Neural crest cell (in vitro differentiated cells): ENCODE measurements at regions not wholly inside any gene's neighbourhood (a gene's known extent, or its start where the extent isn't known, plus 50 kb on each side); places are given as distances from the start of the nearest gene placed in this dataset.

Source experiments
- DNase-seq: peaks from one replicate; pipeline ENCODE4 v3.0.0; 2021; ENCODE audit warnings: low read depth, mixed read lengths, low spot score
- H3K27ac Mint-ChIP-seq: one replicate; pipeline ENCODE4 v1.8.0; 2021; ENCODE audit warnings: mild to moderate bottlenecking, mixed read lengths; ENCODE audit not compliant: unreplicated experiment
- H3K27me3 Mint-ChIP-seq: 2 replicates; pipeline ENCODE4 v1.8.0; 2021; ENCODE audit warnings: low read depth, mild to moderate bottlenecking, mixed read lengths
- H3K36me3 Mint-ChIP-seq: 2 replicates; pipeline ENCODE4 v1.8.0; 2021; ENCODE audit warnings: low read depth, mild to moderate bottlenecking, mixed read lengths
- H3K4me1 Mint-ChIP-seq: 2 replicates; pipeline ENCODE4 v1.8.0; 2021; ENCODE audit warnings: mixed read lengths
- H3K4me3 Mint-ChIP-seq: one replicate; pipeline ENCODE4 v1.8.0; 2021; ENCODE audit warnings: mild to moderate bottlenecking, mixed read lengths
- H3K9me3 Mint-ChIP-seq: 2 replicates; pipeline ENCODE4 v1.8.0; 2021; ENCODE audit warnings: mixed read lengths
- TF ChIP-seq, protein P1 (sequence below): fragments of 200-600 bp; sonication (generic); conservative IDR thresholded peaks from 2 replicates; pipeline ENCODE4 v1.5.0; 2021; ENCODE audit warnings: antibody characterized with exemption, mild to moderate bottlenecking

DNA sequence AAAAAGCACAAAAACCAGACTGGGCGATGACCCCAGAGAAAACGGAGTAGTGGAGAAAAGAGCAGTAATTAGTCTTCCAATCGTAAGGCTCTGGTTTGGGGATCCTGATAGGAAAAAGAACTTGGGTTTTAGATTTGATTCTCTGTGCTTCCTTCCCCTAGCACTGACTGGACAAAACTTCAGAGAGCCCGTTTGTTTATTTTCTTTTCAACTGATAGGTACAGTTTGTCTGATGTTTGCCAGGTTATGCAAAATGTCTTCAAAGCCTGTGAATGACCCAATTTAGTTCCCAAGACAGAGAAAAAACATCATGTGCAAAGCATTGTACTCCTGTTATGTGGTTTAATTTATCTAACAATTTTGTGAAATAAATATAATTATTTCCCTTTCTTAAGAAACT is 151.1 kb upstream of the COX10 start:
- no peak overlapping the region for H3K4me3 Mint-ChIP-seq
- H3K4me1 Mint-ChIP-seq, result peaks cover 18% of the 10 kb centered on the region
- DNase-seq, result no peak
- no peaks in the 10 kb centered on the region for H3K27me3 Mint-ChIP-seq
- TF ChIP-seq, protein P1, sequence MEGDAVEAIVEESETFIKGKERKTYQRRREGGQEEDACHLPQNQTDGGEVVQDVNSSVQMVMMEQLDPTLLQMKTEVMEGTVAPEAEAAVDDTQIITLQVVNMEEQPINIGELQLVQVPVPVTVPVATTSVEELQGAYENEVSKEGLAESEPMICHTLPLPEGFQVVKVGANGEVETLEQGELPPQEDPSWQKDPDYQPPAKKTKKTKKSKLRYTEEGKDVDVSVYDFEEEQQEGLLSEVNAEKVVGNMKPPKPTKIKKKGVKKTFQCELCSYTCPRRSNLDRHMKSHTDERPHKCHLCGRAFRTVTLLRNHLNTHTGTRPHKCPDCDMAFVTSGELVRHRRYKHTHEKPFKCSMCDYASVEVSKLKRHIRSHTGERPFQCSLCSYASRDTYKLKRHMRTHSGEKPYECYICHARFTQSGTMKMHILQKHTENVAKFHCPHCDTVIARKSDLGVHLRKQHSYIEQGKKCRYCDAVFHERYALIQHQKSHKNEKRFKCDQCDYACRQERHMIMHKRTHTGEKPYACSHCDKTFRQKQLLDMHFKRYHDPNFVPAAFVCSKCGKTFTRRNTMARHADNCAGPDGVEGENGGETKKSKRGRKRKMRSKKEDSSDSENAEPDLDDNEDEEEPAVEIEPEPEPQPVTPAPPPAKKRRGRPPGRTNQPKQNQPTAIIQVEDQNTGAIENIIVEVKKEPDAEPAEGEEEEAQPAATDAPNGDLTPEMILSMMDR, result no peak
- H3K27ac Mint-ChIP-seq, result no peak overlapping the region
- no peaks in the 10 kb centered on the region for H3K9me3 Mint-ChIP-seq
- peaks cover 6% of the 10 kb centered on the region for H3K36me3 Mint-ChIP-seq

DNA sequence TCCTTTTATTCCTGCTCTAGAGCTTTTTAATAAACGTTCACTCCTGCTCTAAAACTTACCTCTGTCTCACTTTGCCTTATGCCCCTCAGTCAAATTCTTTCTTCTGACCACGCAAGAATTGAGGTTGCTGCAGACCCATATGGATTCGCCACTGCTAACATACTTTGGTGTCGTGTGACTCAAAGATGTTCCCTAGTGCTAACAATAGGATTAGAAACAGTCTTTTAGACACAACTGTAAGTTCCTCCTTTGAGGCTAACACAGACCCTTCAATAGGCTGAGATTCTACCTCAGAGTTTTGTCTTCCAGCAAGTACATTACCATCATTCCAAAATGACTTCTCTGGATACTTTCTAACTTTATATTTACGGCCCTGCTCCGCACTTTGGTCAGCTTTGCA is 149.5 kb upstream of the COX10 start:
- DNase-seq, result no peak
- Mint-ChIP-seq H3K4me1 (peaks cover 18% of the 10 kb centered on the region), H3K27me3 (no peaks in the 10 kb centered on the region), H3K9me3 (no peaks in the 10 kb centered on the region), H3K4me3 (no peak overlapping the region), H3K36me3 (peaks cover 6% of the 10 kb centered on the region), H3K27ac (no peak overlapping the region)
- TF ChIP-seq, protein P1, result no peak

DNA sequence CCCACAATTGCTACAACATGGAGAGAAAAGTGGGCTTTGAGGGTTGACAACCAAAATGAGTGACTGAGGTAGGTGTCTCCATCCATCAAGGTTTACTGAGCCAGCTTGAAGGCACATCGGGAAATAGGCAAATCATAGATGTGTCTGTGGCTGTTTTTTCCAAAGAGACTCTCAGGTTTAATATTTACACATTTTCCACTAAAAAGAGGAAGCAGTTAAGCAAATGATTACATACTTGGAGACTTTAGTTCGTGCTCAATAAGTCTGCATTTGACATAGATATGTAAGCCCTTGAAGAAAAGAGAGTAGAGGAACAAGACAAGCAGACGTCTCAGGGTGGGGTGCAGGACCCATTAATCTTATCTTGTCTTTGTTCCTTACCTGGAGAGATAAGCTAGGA is 148.9 kb upstream of the COX10 start:
- H3K4me1 Mint-ChIP-seq, result peaks cover 18% of the 10 kb centered on the region
- no peak overlapping the region for H3K27ac Mint-ChIP-seq
- peaks cover 3% of the 10 kb centered on the region for H3K36me3 Mint-ChIP-seq

DNA sequence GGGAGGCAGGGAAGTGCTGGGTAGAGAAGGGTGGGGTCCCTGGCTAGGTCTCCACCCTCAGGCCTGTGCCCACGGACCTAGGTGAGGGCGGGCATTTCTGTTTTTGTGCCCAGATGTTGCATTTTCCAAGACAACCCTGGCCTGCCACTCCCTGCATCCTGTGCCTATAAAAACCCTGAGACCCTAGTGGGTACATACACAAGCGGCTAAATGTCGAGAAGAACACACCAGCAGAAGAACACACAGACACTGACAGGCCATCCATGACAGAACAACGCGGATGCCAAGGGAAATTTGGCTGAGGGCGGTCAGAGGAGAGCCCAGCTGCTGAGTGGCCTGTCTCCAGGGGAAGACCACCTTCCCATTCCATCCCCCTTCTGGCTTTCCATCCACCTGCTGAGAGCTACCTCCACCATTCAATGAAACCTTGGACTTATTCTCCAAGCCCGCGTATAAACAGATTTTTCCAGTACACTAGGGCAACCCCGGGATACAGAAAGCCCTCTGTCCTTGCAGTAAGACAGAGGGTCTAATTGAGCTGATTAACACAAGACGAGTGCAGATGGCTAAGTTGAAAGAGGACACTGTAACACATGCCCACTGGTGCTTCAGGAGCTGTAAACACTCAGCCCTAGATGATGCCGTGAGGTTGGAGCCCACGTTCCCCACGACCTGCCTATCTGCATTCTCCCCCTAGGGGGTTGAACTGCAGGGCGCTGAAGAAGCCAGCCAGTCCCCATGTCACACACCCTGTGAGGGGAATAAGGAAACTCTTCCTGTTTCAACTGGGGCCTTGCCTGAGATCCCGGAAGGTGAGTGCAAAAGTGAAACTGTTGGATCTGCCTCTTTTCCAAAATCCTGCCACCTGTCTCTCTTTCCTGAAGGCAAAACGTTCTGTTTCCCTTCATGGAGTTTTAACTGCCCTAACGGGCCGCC is 147.2 kb upstream of the COX10 start:
- no peak for DNase-seq
- TF ChIP-seq, protein P1, result no peak
- peaks cover 16% of the 10 kb centered on the region for H3K4me1 Mint-ChIP-seq
- H3K27ac Mint-ChIP-seq, result peak overlapping the region; percentile 52
- H3K36me3 Mint-ChIP-seq, result no peaks in the 10 kb centered on the region
- no peaks in the 10 kb centered on the region for H3K9me3 Mint-ChIP-seq
- no peaks in the 10 kb centered on the region for H3K27me3 Mint-ChIP-seq
- no peak overlapping the region for H3K4me3 Mint-ChIP-seq

More for the DNA sequence above, 148.9 kb upstream of the COX10 start:
- no peak overlapping the region for H3K4me3 Mint-ChIP-seq
- no peaks in the 10 kb centered on the region for H3K9me3 Mint-ChIP-seq
- DNase-seq, result no peak
- H3K27me3 Mint-ChIP-seq, result no peaks in the 10 kb centered on the region
- TF ChIP-seq, protein P1, result no peak

DNA sequence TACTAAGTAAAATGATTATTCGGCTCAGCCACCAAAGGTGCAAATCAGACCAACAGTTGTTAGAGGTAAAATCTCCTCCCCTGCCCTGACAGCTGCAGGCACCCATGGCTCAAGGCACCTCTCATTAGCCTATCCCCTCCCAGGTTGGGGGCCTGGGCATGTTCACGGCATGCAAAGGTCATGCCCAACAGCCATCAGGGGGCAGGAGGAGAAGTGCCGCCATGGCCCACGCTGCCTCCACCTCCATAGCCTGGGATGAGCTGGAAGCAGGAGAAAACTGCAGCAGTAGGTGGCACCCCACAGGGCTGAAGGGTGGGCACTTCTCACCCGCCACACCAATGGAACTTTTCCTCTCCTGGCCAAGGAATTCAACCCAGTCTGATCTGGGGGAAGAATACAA is 146.4 kb upstream of the COX10 start:
- TF ChIP-seq, protein P1, result no peak
- Mint-ChIP-seq H3K4me1 (peaks cover 9% of the 10 kb centered on the region), H3K27me3 (no peaks in the 10 kb centered on the region), H3K4me3 (no peak overlapping the region), H3K36me3 (no peaks in the 10 kb centered on the region), H3K27ac (no peak overlapping the region), H3K9me3 (peaks cover under 1% of the 10 kb centered on the region)
- DNase-seq, result no peak
